ENCODE measurements at regions not wholly inside any gene's neighbourhood (a gene's known extent, or its start where the extent isn't known, plus 50 kb on each side); places are given as distances from the start of the nearest gene placed in this dataset.
A peak's percentile ranks its signal among the peaks of the same experiment; 100 is the strongest.

DNA sequence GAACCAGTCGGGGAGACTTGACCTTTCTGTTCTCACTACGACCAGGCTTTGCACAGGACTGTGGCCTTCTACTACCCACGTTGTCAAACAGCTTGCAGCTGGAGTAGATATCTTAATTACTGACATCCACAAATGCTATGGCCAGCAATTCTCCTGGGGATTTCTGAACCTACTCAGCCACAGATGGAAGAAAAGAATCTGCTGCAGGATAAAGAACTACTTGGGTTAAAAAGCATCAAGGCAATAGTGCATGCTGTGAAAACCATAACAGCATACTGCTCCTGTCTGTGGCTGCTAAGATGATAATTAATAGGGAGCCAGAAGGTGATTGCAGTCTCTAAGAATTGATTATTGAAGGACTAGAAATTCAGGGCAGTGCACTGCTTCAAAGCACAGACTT is 859.2 kb upstream of the SEMA6D start:
- DNase-seq (ENCODE audit: low read depth) = no peak

DNA sequence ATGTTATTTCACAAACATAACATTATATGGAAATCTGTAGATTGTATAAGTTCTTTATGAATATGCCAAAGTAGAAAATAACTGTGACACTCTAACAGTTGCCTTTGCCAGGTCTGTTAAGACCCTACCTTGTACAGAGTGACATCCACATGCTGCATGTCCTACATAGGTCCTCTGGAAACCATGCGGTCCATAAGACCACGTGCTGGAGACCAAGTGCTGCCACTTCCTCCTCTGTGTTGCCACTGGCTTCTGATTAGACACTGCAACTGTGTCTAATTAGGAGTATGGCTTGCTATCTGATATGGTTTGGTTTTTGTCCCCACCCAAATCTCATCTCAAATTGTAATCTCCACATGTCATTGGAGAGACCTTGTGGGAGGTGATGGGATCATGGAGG is 855.5 kb upstream of the SEMA6D start:
- no peak for DNase-seq (ENCODE audit: low read depth)

DNA sequence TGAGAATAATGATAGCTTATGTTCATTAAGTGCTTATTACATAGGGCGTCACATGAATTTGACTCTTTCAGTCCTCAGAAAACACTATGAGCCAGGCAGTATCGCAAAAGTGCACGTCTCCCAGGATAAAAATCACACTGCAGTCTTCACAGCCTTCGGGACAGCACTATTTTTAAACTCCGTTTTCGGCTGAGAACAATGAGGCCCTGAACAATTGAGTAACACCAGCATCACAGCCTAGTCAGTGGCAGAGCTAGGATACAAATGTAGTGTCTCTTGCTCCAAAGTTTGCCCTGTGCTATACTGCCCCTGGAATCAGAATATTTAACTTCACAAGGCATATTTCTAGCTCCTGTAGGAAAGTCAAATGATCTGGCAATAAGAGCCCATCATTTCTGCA is 852.1 kb upstream of the SEMA6D start:
- no peak for DNase-seq (ENCODE audit: low read depth)

DNA sequence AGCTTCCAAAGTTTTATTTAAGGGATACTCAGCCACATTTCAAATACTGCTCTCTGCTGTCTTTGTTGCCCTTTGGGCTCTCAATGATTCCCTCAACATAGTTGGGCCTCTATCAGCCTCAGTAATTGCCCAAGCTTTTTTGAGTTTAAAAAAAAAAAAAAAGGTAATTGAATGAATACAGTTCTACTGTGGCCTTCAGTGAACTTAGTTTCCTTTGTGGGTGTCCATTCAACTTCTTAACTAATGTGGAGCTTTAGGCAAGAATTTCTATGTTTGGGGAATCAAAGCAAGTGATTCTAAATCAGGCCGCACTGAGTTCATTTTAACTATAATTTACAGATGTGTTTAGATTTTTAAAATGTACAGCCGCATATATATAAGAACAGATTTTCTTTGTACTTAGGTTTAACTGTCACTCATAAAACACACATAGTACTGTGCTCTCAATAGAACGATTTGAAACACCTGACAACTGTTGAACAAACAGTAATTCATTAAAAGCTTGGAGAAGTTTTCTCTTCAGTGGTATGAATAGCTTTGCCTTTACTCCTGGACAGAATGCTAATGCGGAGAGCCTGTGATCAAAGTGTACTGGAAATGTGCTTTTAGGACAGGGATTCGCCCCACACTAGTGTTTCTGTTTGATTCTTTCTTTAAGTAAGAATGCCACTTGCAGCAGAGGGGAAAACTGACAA is 844.9 kb upstream of the SEMA6D start:
- DNase-seq (ENCODE audit: low read depth) = no peak

DNA sequence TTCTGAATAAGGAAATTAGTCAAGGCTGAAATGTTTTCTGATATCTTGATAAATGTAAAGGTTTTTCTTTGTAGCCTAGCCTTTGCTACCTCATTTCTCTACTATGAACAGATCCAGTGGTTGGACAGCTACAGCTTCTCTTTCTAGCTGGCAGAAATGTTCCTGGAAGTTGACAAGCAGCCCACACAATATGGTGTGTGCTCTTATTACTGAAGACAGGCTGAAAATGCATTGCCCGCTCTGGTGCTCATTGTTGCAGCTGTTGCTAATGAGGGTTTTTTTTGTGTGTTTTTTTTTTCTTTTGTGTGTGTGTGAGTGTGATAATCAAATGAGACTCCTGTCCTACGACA is 844.3 kb upstream of the SEMA6D start:
- no peak for DNase-seq (ENCODE audit: low read depth)

DNA sequence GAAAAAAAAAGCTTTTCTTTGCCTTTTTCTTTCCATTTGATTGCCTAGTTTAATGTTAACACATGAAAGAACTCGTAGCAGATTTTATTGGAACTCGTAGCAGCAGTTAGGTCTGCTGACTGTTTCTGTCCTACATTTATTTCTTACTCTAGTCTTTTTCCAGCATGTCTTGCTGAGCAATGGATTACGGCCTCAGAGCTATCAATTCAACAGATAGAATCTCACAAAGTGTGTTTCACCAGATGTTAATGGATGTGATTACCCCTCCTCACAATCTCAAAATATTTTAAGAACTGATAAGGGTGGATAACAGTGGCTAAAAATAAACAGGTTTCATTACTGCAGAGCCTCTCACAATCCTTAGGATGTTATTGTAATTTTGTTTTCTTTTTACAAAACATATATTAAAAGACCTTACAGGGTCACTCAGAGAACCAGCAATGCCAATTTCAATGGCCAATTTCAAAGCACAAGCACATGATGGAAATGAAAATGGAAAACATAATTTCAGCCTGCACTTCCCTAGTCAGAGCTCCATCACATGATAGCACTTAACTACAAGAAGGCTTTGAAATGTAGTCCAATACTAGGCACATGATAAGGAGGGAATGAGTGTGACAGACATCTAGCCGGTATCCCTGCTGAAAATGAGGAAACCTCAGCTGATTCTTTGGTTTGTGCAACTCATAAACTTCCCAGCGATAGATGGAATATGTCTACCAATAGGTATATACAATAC is 838.1 kb upstream of the SEMA6D start:
- DNase-seq (ENCODE audit: low read depth) = no peak

DNA sequence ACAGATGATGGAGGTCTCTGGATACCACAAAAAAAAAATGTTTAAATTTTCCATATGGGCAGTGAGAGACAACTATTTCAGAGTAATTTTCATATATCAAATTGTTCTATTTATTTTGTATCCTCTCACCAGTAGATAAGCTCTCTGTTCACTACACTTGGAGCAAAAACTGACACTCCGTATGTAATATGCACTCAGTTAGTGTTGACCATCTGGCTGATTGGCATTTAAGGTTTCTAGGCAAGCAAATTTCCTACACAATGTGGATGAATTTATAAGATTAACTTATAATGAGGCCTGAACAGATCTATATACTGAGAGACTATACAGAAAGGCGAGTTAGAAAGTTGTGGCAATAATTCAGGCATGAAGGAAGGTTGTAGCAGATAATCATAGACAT is 836.5 kb upstream of the SEMA6D start:
- no peak for DNase-seq (ENCODE audit: low read depth)

DNA sequence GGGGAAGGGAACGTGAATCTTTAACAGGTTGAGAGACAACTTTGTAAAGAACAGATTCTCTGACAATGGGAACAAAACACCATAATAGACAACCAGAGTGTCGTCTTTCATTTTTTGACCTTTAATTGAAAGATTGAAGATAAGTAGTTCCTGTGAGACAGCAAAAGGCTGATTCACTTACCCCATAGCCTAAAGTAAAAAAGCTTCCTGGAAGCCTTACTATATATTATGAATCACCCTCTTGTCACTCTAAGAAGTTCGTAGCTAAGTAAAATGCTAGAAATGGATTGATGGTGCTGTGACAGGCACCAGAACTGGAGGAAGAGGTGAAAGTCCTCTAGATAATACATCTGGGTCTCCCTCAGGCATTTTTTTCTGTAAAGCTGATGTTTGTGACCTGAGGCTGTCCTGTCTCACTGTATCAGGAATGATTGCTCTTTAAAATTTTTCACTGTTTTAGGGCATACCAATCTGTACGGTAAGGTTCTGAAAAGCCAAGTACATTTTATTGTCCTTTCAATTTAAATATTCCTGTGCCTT is 824.6 kb upstream of the SEMA6D start:
- DNase-seq (ENCODE audit: low read depth) = no peak

DNA sequence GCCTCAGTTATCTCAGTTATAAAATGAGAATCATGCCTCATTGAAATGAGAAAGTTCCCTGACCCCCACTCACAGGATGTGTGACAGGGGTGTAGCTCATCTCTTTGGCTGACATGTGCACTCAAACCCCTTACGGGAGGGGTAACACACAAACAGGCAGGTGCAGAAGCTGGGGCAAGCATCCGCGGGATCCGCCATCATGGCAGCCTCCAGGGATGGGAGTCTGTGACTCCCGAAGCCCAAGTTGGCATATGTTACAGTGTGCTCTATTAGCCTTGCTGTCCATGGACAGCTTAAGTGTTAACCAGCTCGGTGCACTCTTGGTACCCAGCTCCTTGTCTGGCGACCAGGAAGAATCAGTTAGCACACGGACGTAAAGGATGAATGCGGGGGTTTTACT is 822.7 kb upstream of the SEMA6D start:
- DNase-seq (ENCODE audit: low read depth) = no peak

DNA sequence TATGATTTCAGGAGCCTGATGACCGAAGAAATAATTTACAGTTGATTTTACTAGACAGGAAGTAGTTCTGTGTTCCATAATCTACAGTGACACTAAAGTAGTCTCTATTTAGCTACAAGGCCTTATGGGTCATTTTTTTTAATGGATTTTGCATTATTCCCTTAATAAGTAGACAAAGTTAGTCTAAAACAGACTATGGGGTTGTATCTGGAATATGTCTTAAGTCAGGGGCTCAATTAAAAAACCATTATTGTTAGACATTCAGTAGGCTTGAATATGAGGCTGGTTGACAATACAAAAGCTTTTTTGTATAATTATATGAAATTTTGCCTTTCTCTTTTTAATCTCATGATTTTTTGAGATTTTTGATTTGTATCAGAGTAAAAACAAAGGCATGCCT is 820.0 kb upstream of the SEMA6D start:
- no peak for DNase-seq (ENCODE audit: low read depth)

DNA sequence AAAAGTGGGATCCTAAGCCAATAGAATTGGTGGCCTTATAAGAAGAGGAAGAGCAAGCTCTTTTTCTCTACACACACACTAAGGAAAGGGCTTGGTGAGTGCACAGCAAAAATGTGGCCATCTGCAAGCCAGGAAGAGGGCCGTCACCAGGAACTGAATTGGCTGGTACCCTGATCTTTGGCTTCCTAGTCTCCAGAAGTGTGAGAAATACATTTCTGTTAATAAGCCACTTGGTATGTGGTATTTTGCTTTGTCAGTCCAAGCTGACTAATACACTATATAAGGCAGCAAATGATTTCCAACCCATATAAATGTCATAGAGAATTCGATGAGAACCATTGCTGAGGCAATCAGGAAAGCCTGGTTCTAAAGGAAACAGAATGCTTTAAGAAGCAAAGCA is 816.3 kb upstream of the SEMA6D start:
- DNase-seq (ENCODE audit: low read depth) = peak; percentile 11

DNA sequence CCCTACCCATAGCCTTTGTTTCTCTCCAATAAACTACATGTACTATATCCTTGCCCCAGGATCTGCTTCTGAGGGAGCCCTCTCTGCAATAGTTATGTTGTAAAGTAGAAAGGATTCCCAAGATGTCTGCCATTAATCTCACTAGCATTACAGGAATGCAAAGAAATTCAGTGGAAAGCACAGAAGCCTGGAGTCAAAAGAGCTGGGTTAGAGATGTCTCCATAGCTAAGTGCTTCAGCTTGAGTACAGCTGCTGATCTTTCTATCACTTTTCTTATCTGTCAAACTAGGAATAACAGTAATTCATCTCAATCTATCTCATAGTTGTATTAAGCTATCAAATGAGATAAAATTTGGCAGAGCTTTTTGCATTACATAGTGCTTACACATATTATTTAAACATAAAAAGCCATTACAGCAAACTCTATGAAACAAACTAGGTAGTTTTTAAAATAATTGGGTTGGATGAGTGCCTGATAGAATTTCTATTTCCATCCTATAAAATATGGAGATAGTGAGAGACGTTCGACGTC is 799.5 kb upstream of the SEMA6D start:
- DNase-seq (ENCODE audit: low read depth) = no peak

DNA sequence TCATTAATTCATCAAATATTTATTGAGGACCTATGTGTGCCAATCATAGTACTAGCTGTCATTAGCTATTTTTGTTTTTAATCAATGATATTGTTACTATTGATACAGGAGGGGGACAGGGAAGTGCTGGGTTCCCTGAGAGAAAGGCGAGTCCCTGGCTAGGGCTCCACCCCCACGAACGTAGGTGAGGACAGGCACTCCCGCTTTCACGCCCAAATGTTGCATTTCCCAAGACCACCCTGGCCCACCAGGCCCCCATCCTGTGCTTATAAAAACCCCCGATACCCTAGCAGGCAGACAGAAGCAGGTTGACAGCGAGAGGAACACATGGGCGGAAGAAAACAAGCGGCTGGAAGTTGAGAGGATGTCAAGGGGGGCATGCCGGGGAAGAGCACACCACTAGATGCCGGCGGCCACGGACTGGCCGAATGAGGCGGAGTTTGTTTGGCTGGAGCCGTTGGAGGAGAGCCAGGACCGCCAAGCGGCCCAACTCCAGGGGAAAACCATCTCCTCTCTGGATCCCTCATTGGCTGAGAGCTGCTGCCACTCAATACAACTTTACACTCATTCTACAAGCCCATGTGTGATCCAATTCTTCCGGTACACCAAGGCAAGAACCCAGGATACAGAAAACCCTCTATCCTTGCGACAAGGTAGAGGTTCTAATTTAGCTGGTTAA is 798.7 kb upstream of the SEMA6D start:
- DNase-seq (ENCODE audit: low read depth) = no peak

DNA sequence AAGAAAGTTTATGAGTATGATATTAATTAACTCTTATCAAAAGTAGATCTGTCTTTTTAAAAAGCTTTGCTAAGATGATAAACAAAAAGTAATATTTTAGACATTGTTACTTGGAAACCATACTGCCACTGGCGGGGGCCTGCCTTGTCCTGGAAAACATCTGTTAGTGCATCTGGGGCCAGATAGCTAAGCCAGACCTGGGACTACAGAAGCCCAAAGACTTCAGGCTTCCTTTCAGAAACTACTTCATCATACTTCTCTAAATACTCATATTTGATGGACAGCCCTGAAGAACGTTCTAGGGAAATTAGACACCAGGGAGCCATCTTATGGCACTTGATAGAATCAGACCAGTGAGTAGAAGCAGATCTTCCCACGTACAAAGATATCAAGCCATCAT is 795.4 kb upstream of the SEMA6D start:
- no peak for DNase-seq (ENCODE audit: low read depth)

DNA sequence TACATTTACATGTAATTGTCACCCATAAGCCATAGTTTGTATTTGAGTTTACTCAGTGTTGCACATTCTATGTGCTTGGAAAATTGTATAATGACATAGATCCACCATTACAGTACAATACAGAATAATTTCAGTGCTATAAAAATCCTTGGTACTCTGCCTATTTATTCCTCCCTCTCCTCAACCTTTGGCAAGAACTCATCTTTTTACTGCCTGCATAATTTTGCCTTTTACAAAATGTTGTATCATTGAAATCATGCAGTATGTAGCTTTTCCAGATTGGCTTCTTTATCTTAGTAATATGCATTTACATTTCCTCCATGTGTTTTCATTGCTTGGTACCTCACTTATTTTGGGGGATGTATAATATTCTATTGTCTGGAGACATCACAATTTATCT is 786.9 kb upstream of the SEMA6D start:
- no peak for DNase-seq (ENCODE audit: low read depth)

DNA sequence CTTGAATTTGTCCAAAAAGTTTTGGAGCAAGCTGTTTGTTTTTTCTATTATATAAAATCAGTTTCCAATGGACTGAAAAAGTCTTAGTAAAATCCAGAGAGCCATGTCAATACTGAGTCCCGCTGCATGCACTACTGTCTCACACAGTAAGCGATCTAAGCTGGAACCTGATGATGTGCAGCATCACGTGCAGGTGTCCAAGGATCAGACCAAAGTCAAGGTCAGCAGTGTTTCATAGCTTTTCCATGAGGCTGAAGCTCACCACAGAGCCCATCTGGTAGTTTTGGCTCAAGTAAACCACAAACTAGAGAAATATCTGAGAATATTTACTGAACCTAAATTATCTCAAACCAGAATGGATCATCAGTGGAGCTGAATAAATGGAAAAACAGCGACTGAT is 784.0 kb upstream of the SEMA6D start:
- DNase-seq (ENCODE audit: low read depth) = no peak

DNA sequence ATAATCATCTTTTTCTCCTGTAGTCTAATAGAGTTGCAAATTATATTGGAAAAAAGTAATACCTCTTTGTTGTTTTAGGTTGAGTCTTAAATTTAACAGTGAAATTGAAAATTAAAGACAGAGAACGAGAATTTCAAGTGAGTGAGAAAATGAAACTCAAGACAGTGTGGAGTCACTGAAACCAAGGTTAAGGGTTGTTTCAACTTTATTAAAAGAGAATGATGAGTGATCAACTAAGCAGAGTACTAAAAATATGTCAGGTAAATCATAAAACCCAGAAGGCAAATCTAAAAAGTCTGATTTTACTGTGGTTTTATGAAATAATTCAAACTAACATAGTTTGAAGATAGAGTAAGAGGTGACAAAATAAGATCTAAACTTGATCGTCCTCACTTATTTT is 782.5 kb upstream of the SEMA6D start:
- no peak for DNase-seq (ENCODE audit: low read depth)

DNA sequence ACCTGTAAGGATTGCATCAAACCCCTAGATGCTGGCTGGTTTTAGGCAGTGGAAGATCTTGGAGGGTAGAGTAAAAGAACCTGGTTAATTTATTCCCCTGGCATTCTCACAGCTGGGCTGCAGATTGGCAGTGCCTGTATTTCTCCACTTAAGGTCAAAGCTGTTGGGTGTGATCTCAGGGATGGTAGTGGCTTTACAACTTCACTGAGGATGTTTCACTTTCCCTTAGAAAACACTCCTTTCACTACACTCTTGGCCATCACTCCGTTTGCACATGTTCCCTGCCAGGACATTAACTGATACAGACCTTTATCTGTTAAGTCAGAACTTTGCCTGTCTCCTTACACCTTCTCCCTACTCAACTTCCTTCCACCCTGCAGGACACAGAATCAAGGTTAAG is 779.1 kb upstream of the SEMA6D start:
- no peak for DNase-seq (ENCODE audit: low read depth)

DNA sequence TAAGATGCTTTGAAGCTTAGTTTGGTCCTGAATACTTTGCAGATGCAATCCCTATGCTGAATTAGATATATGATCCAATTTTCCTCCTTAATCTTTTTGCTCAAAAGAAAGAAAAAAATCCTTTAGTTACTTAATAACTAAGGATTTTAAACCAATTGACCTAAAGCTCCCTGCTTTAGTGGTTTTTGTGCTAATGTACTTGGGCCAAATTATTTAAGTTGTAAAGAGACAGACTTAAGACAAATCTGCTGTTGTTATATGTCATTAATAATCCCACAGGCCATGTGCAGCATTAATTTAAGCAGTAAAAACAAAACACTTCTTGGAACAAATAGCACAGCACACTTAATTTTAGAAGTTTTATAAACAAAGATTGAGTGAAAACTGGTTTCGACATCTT is 776.1 kb upstream of the SEMA6D start:
- no peak for DNase-seq (ENCODE audit: low read depth)

DNA sequence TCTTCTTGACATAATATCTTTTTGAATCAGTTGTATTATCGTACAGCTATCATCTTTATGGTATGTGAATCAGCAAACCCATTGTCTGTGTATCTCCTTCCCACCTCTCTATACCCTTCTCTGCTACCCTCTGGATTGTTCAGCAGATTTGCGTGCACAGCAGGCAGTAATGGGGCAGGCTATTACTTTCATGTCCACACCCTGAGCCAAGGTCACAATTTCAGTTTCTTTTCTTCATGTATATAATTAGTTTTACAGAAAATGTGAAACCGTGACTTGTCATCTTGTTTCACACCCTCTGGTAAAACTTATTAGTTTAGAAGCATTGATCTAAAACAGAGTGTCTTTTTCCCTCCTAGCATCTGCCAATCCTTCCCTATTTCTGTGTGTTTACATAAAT is 770.4 kb upstream of the SEMA6D start:
- no peak for DNase-seq (ENCODE audit: low read depth)

DNA sequence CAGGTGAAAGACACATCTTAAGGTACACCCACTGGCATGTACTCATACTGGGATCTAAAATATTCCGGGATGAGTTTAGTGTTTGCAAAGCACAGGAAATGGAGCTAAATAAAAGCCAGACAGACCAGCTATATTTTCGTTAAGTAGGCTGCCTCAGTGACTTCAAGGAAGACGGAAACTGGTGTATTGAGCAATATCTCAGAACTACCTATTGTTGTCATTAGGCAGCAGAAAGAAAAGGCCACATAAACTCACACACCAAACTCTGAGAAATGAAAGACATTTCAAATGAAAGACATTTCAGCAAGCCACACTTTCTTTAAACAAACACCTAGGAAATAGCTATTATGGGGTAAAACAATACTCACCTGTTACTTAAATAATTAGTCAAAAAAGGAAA is 761.7 kb upstream of the SEMA6D start:
- no peak for DNase-seq (ENCODE audit: low read depth)

DNA sequence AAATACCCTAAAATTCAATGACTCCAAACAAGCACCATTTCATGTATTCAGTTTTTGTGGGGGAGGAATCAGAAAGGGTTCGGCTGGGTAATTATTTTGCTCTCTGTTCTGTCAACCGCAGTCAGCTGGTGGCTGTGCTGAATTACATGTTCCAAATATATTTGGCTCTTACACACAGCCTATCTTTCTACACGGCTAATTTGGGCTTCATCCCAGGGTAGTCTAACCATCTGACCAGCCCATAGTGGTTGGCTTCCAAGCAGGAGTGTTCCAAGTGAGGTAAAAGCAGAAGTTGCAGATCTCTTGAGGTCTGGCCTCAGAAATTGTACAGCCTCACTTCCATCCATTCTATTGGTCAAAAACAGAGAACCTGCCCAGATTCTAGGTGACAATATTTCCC is 760.8 kb upstream of the SEMA6D start:
- no peak for DNase-seq (ENCODE audit: low read depth)

DNA sequence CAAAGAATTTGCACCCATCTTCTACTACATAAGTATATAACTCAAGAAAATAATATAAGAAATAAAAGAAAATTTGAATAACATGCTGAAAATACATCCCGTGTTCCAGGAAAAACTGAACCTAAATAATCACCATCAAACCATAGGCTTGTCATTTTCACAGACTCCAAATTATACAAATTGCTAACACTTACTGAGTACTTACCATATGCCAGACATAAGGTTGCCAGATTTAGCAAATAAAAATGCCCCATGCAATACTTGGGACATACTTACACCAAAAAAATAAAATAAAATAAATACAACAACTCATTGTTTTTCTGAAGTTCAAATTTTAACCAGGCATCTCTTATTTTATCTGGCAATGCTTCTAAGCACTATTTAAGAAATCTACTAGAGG is 760.4 kb upstream of the SEMA6D start:
- no peak for DNase-seq (ENCODE audit: low read depth)
